ENCODE measurements at regions not wholly inside any gene's neighbourhood (a gene's known extent, or its start where the extent isn't known, plus 50 kb on each side); places are given as distances from the start of the nearest gene placed in this dataset.

GRCh38 chr5:174336479-174336878 is 291.0 kb downstream of the NSG2 start:
- peaks cover 53% of the 10 kb centered on the region for H3K27me3 ChIP-seq
- no peaks in the 10 kb centered on the region for H3K4me1 ChIP-seq
- H3K4me3 ChIP-seq, result no peak overlapping the region
- TF ChIP-seq EP300 (IDR thresholded peaks at IDR 0.05) (no peak), POLR2A (IDR thresholded peaks at IDR 0.05) (no peak), POLR2AphosphoS5 (IDR thresholded peaks at IDR 0.05) (no peak), CTCF (IDR thresholded peaks at IDR 0.05) (no peak)
- WGBS, 2 donors (ENCODE audit: low coverage in 1 of 2), result 79 to 83% methylated on average over 5 of the region's 5 CpGs
- H3K36me3 ChIP-seq, result no peaks in the 10 kb centered on the region
- no peak for ATAC-seq
- H3K9me3 ChIP-seq, result no peaks in the 10 kb centered on the region
- H3K27ac ChIP-seq, result no peak overlapping the region

- no peak for ATAC-seq
- Histone ChIP-seq H3K27me3 (peaks cover 48% of the 10 kb centered on the region), H3K36me3 (no peaks in the 10 kb centered on the region), H3K4me1 (no peaks in the 10 kb centered on the region), H3K4me3 (no peak overlapping the region), H3K9me3 (no peaks in the 10 kb centered on the region), H3K27ac (no peak overlapping the region)
- TF ChIP-seq POLR2A (IDR thresholded peaks at IDR 0.05) (no peak), CTCF (IDR thresholded peaks at IDR 0.05) (no peak), EP300 (IDR thresholded peaks at IDR 0.05) (no peak), POLR2AphosphoS5 (IDR thresholded peaks at IDR 0.05) (no peak)
- WGBS, 2 donors (ENCODE audit: low coverage in 1 of 2), result 36 to 100% methylated on average over 1 to 4 of the region's 18 CpGs
Observed at GRCh38 chr5:174337276-174338184, 292.0 kb downstream of the NSG2 start.

- Histone ChIP-seq H3K4me1 (no peaks in the 10 kb centered on the region), H3K9me3 (no peaks in the 10 kb centered on the region), H3K27ac (no peak overlapping the region), H3K36me3 (no peaks in the 10 kb centered on the region), H3K27me3 (peaks cover 48% of the 10 kb centered on the region), H3K4me3 (no peak overlapping the region)
- WGBS, 2 donors (ENCODE audit: low coverage in 1 of 2), result 25 to 49% methylated on average over 11 to 12 of the region's 13 CpGs
- no peak for ATAC-seq
- TF ChIP-seq EP300 (IDR thresholded peaks at IDR 0.05), result no peak
- no peak for TF ChIP-seq CTCF (IDR thresholded peaks at IDR 0.05)
- no peak for TF ChIP-seq POLR2A (IDR thresholded peaks at IDR 0.05)
- TF ChIP-seq POLR2AphosphoS5 (IDR thresholded peaks at IDR 0.05), result no peak
Observed at GRCh38 chr5:174338185-174339010, 292.9 kb downstream of the NSG2 start.

- Histone ChIP-seq H3K36me3 (no peaks in the 10 kb centered on the region), H3K27me3 (peaks cover 48% of the 10 kb centered on the region), H3K27ac (no peak overlapping the region), H3K9me3 (no peaks in the 10 kb centered on the region), H3K4me1 (no peaks in the 10 kb centered on the region), H3K4me3 (no peak overlapping the region)
- 60% methylated on average over 1 of the region's 4 CpGs; no CpG with 5 or more reads in 1 of the 2 donors for WGBS, 2 donors (ENCODE audit: low coverage in 1 of 2)
- no peak for TF ChIP-seq POLR2A (IDR thresholded peaks at IDR 0.05)
- TF ChIP-seq CTCF (IDR thresholded peaks at IDR 0.05), result no peak
- TF ChIP-seq EP300 (IDR thresholded peaks at IDR 0.05), result no peak
- TF ChIP-seq POLR2AphosphoS5 (IDR thresholded peaks at IDR 0.05), result no peak
- ATAC-seq, result no peak
Observed at GRCh38 chr5:174339130-174339529, 293.6 kb downstream of the NSG2 start.

All from gastroesophageal sphincter (tissue), 4 donors.